ENCODE measurements at regions not wholly inside any gene's neighbourhood (a gene's known extent, or its start where the extent isn't known, plus 50 kb on each side); places are given as distances from the start of the nearest gene placed in this dataset.

DNA sequence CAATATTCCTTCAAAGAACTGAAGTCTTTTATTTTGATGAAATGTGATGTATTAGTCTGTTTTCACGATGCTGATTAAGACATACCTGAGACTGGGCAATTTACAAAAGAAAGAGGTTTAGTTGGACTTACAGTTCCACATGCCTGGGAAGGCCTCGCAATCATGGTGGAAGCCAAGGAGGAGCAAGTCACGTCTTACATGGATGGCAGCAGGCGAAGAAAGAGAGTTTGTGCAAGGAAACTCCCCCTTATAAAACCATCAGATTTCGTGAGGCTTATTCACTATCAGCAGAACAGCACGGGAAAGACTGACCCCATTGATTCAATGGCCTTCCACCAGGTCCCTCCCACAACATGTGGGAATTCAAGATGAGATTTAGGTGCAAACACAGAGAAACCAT lies 750.3 kb upstream of the KCND2 start:
- Histone ChIP-seq H4K20me1 (ENCODE audit: insufficient read depth, low read length, poor library complexity, severe bottlenecking) (no peaks in the 10 kb centered on the region), H3K9me2 (replicated peaks; ENCODE audit: low read depth, low read length) (no peaks in the 10 kb centered on the region), H3K27me3 (ENCODE audit: insufficient read depth, low read length, poor library complexity, severe bottlenecking) (no peaks in the 10 kb centered on the region), H3K4me1 (ENCODE audit: insufficient read depth, low read length, poor library complexity, severe bottlenecking) (no peaks in the 10 kb centered on the region), H3K9ac (ENCODE audit: low read depth, low read length, poor library complexity, severe bottlenecking) (no peak overlapping the region), H3K79me2 (ENCODE audit: insufficient read depth, low read length) (no peaks in the 10 kb centered on the region), H3K4me3 (ENCODE audit: low read length, poor library complexity, severe bottlenecking) (no peak overlapping the region), H3K36me3 (ENCODE audit: insufficient read depth, low read length) (no peaks in the 10 kb centered on the region), H3K9me3 (ENCODE audit: insufficient read depth, low read depth, low read length) (no peaks in the 10 kb centered on the region), H2AFZ (ENCODE audit: low read length) (no peak overlapping the region), H3F3A (ENCODE audit: low read depth) (no peaks in the 10 kb centered on the region), H3K4me2 (ENCODE audit: low read depth, low read length, poor library complexity, severe bottlenecking) (no peak overlapping the region)
- TF ChIP-seq EZH2phosphoT487 (IDR thresholded peaks at IDR 0.05; ENCODE audit: borderline replicate concordance): no peak
- TF ChIP-seq, protein P1, sequence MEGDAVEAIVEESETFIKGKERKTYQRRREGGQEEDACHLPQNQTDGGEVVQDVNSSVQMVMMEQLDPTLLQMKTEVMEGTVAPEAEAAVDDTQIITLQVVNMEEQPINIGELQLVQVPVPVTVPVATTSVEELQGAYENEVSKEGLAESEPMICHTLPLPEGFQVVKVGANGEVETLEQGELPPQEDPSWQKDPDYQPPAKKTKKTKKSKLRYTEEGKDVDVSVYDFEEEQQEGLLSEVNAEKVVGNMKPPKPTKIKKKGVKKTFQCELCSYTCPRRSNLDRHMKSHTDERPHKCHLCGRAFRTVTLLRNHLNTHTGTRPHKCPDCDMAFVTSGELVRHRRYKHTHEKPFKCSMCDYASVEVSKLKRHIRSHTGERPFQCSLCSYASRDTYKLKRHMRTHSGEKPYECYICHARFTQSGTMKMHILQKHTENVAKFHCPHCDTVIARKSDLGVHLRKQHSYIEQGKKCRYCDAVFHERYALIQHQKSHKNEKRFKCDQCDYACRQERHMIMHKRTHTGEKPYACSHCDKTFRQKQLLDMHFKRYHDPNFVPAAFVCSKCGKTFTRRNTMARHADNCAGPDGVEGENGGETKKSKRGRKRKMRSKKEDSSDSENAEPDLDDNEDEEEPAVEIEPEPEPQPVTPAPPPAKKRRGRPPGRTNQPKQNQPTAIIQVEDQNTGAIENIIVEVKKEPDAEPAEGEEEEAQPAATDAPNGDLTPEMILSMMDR (conservative IDR thresholded peaks at IDR 0.05; ENCODE audit: low read length): no peak

DNA sequence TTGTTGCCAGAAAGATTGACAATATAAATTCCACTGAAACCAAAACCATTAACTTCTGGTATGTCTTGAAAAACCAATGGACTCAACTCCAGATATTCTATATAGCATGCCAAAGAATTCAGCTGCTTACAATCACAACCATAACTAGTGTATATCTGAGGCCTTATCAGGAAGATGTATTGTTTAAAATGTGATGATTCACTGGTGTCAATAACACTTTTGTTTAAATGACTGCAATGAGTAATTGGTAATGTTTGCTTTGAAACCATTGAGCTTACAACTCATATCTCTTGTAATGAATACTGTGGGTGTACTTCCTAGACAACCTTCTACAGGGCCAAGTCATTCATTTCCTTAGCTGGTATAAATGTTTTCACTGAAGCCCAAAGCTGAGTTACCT lies 727.9 kb upstream of the KCND2 start:
- H4K20me1 ChIP-seq (ENCODE audit: insufficient read depth, low read length, poor library complexity, severe bottlenecking): no peaks in the 10 kb centered on the region
- no peak overlapping the region for H3K9ac ChIP-seq (ENCODE audit: low read depth, low read length, poor library complexity, severe bottlenecking)
- no peak overlapping the region for H2AFZ ChIP-seq (ENCODE audit: low read length)
- no peak for TF ChIP-seq EZH2phosphoT487 (IDR thresholded peaks at IDR 0.05; ENCODE audit: borderline replicate concordance)
- TF ChIP-seq, protein P1 (conservative IDR thresholded peaks at IDR 0.05; ENCODE audit: low read length): no peak
- H3K4me1 ChIP-seq (ENCODE audit: insufficient read depth, low read length, poor library complexity, severe bottlenecking): no peaks in the 10 kb centered on the region
- no peaks in the 10 kb centered on the region for H3K9me3 ChIP-seq (ENCODE audit: insufficient read depth, low read depth, low read length)
- no peak overlapping the region for H3K4me2 ChIP-seq (ENCODE audit: low read depth, low read length, poor library complexity, severe bottlenecking)
- no peaks in the 10 kb centered on the region for H3K36me3 ChIP-seq (ENCODE audit: insufficient read depth, low read length)
- H3K79me2 ChIP-seq (ENCODE audit: insufficient read depth, low read length): no peaks in the 10 kb centered on the region
- no peaks in the 10 kb centered on the region for H3F3A ChIP-seq (ENCODE audit: low read depth)
- no peaks in the 10 kb centered on the region for H3K27me3 ChIP-seq (ENCODE audit: insufficient read depth, low read length, poor library complexity, severe bottlenecking)
- H3K9me2 ChIP-seq (replicated peaks; ENCODE audit: low read depth, low read length): no peaks in the 10 kb centered on the region
- H3K4me3 ChIP-seq (ENCODE audit: low read length, poor library complexity, severe bottlenecking): no peak overlapping the region

DNA sequence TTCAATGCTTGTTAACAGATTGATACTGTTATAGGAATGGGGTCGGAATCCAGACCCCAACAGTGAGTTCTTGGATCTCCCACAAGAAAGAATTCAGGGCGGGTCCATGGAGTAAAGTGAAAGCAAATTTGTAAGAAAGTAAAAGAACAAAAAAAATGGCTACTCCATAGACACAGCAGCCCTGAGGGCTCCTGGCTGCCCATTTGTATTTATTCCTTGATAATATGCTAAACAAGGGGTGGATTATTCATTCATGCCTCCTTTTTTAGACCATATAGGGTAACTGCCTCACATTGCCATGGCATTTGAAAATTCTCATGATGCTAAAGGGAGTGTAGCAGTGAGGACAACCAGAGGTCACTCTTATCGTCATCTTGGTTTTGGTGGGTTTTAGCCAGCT lies 717.2 kb upstream of the KCND2 start:
- H2AFZ ChIP-seq (ENCODE audit: low read length): no peak overlapping the region
- no peaks in the 10 kb centered on the region for H3K27me3 ChIP-seq (ENCODE audit: insufficient read depth, low read length, poor library complexity, severe bottlenecking)
- H3K9me3 ChIP-seq (ENCODE audit: insufficient read depth, low read depth, low read length): no peaks in the 10 kb centered on the region

More for the DNA sequence above, 717.2 kb upstream of the KCND2 start:
- no peak overlapping the region for H3K4me2 ChIP-seq (ENCODE audit: low read depth, low read length, poor library complexity, severe bottlenecking)
- no peak for TF ChIP-seq EZH2phosphoT487 (IDR thresholded peaks at IDR 0.05; ENCODE audit: borderline replicate concordance)
- TF ChIP-seq, protein P1 (conservative IDR thresholded peaks at IDR 0.05; ENCODE audit: low read length): no peak
- H4K20me1 ChIP-seq (ENCODE audit: insufficient read depth, low read length, poor library complexity, severe bottlenecking): no peaks in the 10 kb centered on the region
- no peaks in the 10 kb centered on the region for H3F3A ChIP-seq (ENCODE audit: low read depth)
- no peak overlapping the region for H3K9ac ChIP-seq (ENCODE audit: low read depth, low read length, poor library complexity, severe bottlenecking)
- H3K4me1 ChIP-seq (ENCODE audit: insufficient read depth, low read length, poor library complexity, severe bottlenecking): no peaks in the 10 kb centered on the region
- no peaks in the 10 kb centered on the region for H3K36me3 ChIP-seq (ENCODE audit: insufficient read depth, low read length)
- H3K4me3 ChIP-seq (ENCODE audit: low read length, poor library complexity, severe bottlenecking): no peak overlapping the region
- H3K9me2 ChIP-seq (replicated peaks; ENCODE audit: low read depth, low read length): no peaks in the 10 kb centered on the region
- H3K79me2 ChIP-seq (ENCODE audit: insufficient read depth, low read length): no peaks in the 10 kb centered on the region

Data from Loucy (cell line).